OCI-M2 (cell line): ENCODE measurements at regions not wholly inside any gene's neighbourhood (a gene's known extent, or its start where the extent isn't known, plus 50 kb on each side); places are given as distances from the start of the nearest gene placed in this dataset.

Experiments
- DNase-seq: peaks from one replicate; lab custom pipeline; 2025; ENCODE audit not compliant: unreplicated experiment; lab: John Stamatoyannopoulos, UW

GRCh38 chr10:52679117-52679516 lies 93.5 kb downstream of the MBL2 start:
- no peak for DNase-seq

- DNase-seq: no peak
Observed at GRCh38 chr10:52682766-52683165, 89.8 kb downstream of the MBL2 start.

DNA sequence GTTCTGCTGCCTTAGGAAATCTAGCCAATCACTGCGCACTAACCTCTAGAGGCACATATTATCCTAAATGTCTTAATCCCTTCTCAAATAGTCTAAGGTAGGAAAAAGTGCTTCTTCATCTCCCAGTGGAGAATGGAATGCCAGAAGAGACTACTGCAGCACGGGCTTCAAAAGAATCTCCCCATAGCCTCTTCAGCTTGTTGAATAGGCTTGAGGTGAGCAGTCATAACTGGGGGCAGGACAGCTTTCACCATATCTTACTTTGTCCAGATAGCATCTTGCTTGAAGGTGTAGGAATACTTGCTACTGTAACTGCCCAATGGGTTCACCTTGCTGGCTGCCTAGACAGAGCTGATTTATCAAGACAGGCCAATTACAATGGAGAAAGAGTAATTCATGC lies 88.8 kb downstream of the MBL2 start:
- no peak for DNase-seq

- DNase-seq: no peak
Observed at GRCh38 chr10:52688899-52689298, 83.7 kb downstream of the MBL2 start.

DNA sequence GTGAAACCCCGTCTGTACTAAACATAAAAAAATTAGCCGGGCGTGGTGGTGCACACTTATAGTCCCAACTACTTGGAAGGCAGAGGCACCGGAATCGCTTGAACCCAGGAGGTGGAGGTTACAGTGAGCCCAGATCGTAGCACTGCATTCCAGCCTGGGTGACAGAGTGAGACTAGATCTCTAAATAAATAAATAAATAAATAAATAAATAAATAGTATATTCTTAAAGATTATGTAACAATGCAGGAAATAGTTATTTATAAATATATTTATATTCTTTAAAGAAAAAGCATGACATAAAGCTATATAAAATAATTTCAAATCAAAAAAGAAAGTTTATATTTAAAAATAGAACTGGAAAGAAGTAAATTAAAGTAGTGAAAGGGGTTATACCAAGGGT lies 76.4 kb downstream of the MBL2 start:
- DNase-seq: no peak

- no peak for DNase-seq
Observed at GRCh38 chr10:52701647-52702046, 70.9 kb downstream of the MBL2 start.

DNA sequence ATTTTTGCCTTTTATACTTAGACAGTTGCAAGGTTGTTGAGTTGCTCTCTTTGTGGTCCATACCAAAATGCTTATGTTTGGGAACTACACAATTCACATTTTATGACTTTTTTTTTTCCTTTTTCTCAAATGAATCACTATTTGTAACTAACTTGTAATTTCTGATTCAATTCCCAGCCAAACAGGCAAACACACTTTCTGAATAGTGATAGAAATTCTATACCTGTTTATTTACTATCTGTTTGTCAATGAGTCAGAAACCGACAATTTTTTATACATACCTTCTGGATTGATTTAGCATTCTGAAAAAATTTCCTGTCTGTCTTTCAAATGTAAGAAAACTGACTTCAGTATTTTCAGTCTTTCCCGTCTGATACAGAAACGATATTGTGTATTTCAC lies 69.1 kb downstream of the MBL2 start:
- no peak for DNase-seq

DNA sequence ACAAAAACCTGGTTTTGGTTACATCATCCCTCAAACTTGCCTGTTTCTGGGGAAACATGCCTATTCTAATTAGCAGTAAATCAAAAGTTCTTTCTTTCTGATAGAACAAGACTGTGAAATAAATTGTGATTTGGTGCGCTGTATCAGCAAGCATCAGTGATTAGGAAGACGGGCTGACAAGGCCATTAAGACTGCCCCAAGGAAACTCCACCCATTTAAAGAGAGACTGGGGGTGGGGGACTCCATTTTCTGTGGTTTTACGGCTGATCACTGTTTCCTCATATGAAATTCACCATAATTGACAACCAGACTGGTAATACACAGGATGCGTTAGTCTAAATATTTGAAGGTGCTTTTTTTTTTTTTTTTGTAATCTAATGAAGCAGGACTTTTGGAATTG lies 68.7 kb downstream of the MBL2 start:
- DNase-seq: no peak

DNA sequence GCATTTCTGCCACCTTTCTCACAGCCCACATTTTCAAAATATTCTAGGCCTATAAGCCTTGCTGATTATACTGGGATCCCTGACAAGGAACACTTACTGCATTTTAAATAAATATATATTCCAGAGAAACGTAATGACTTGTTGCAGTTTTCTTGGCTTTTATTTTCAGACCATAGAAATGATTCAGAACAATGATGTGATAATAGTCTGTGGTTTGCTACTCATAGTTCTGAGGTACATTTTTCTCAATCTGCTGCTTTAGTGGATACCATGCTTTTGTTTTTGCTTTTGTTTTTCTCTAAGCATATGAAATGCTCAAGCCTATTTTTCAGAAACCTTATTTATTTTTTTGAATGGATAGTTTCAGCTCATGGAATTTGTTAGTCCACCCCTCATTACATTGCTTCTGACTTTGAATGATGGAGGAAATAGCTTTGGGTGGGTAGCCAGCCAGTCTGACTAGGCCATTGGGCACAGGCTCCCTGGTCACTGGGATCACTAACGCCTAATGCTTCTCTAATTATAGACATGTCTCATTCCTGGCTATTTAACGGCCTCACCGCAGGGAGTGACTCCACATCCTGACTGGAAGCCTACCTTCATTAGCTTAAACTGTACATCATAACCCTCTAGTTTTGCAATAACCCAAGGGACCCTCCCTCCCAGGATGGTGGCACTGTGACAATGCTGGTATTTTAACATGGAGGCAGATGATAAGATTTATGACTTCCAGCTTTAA lies 66.1 kb downstream of the MBL2 start:
- no peak for DNase-seq
